AG08396 (cell line): ENCODE measurements at regions not wholly inside any gene's neighbourhood (a gene's known extent, or its start where the extent isn't known, plus 50 kb on each side); places are given as distances from the start of the nearest gene placed in this dataset.
"Not testable (repeated sequence)": the region's sequence is repeated elsewhere in the genome, so short reads cannot be mapped to it uniquely, and the experiment has no call there.

Experiments used
- DNase-seq: peaks from one replicate; pipeline ENCODE4 v3.0.0; 2012; ENCODE audit warnings: low spot score, mixed read lengths

GRCh38 chr11:69219991-69220390 lies 64.3 kb downstream of the SMIM38 start:
- no peak for DNase-seq

- no peak for DNase-seq
These were observed 64.9 kb downstream of the SMIM38 start for GRCh38 chr11:69220561-69221051.

GRCh38 chr11:69221086-69221485 lies 65.4 kb downstream of the SMIM38 start:
- no peak for DNase-seq

- not testable (repeated sequence) for DNase-seq
These were observed 65.9 kb downstream of the SMIM38 start for GRCh38 chr11:69221636-69222035.

- DNase-seq, result no peak
These were observed 66.7 kb upstream of the MYEOV start for GRCh38 chr11:69227271-69227670.

- no peak for DNase-seq
These were observed 64.4 kb upstream of the MYEOV start for GRCh38 chr11:69229511-69229910.

GRCh38 chr11:69230856-69231425 lies 63.0 kb upstream of the MYEOV start:
- DNase-seq, result no peak

GRCh38 chr11:69231466-69232018 lies 62.4 kb upstream of the MYEOV start:
- DNase-seq, result no peak

GRCh38 chr11:69232821-69233743 lies 60.9 kb upstream of the MYEOV start:
- DNase-seq, result no peak

GRCh38 chr11:69233744-69234570 lies 60.0 kb upstream of the MYEOV start:
- DNase-seq, result no peak

GRCh38 chr11:69234740-69235710 lies 58.9 kb upstream of the MYEOV start:
- DNase-seq, result no peak

GRCh38 chr11:69238573-69239351 lies 55.2 kb upstream of the MYEOV start:
- DNase-seq, result no peak

GRCh38 chr11:69239641-69240040 lies 54.3 kb upstream of the MYEOV start:
- no peak for DNase-seq

GRCh38 chr11:69240332-69241074 lies 53.5 kb upstream of the MYEOV start:
- DNase-seq, result peak; percentile 44

GRCh38 chr11:69241075-69241740 lies 52.7 kb upstream of the MYEOV start:
- DNase-seq, result no peak

- DNase-seq, result no peak
These were observed 52.1 kb upstream of the MYEOV start for GRCh38 chr11:69241844-69242243.

GRCh38 chr11:69242266-69242920 lies 51.6 kb upstream of the MYEOV start:
- DNase-seq, result no peak

GRCh38 chr11:69243496-69244200 lies 50.3 kb upstream of the MYEOV start:
- DNase-seq, result no peak
